ENCODE measurements at regions not wholly inside any gene's neighbourhood (a gene's known extent, or its start where the extent isn't known, plus 50 kb on each side); places are given as distances from the start of the nearest gene placed in this dataset.

- DNase-seq (ENCODE audit: extremely low spot score, insufficient read length, low read depth) (no peak), FAIRE-seq (no peak)
Observed at GRCh38 chr4:149923736-149924135, 108.1 kb upstream of the IQCM start.

- FAIRE-seq, result no peak
Observed at GRCh38 chr4:149927514-149927913, 111.9 kb upstream of the IQCM start.

GRCh38 chr4:149928507-149928906 lies 112.9 kb upstream of the IQCM start:
- DNase-seq (ENCODE audit: extremely low spot score, insufficient read length, low read depth) (no peak), FAIRE-seq (no peak)

More at GRCh38 chr4:149927514-149927913, 111.9 kb upstream of the IQCM start:
- no peak for DNase-seq (ENCODE audit: extremely low spot score, insufficient read length, low read depth)

- no peak for DNase-seq (ENCODE audit: extremely low spot score, insufficient read length, low read depth)
- no peak for FAIRE-seq
Observed at GRCh38 chr4:149931431-149931830, 115.8 kb upstream of the IQCM start.

GRCh38 chr4:149932188-149932587 lies 116.5 kb upstream of the IQCM start:
- FAIRE-seq (no peak), DNase-seq (ENCODE audit: extremely low spot score, insufficient read length, low read depth) (no peak)

DNA sequence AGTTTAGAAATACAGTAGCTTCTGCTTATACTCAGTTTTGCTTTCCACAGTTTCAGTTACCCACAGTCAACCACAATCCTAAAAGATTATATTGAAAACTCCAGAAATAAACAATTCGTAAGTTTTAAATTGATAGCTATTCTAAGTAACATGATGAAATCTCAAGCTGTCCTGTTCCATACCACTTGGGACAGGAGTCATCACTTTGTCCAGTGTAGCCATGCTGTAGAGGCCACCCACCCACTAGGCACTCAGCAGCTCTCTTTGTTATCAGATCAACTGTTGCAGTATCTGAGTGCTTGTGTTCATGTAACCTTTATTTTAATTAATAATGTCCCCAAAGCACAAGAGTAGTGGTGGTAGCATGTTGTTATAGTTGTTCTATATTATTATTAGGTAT lies 117.5 kb upstream of the IQCM start:
- DNase-seq (ENCODE audit: extremely low spot score, insufficient read length, low read depth) (no peak), FAIRE-seq (no peak)

GRCh38 chr4:149933883-149934282 lies 118.2 kb upstream of the IQCM start:
- DNase-seq (ENCODE audit: extremely low spot score, insufficient read length, low read depth) (no peak), FAIRE-seq (no peak)

DNA sequence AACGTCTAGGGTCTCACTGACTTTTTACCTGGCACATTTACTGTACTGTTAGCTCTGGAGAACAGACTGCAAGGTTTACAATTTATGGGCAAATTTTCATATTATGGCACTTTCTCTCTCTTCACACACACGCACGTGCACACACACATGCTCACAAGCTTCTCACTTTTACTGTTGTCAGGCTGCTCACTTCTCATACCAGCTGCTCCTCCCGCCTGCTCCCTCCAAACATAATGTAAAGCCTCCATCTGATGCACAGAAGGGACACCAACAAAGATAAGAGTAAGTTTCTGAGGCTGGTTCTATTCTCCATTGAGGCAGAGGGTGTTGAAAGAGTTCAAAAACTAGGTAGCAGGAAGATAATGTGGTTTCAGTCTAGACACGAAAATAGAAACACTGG lies 128.9 kb upstream of the DCLK2 start:
- DNase-seq (ENCODE audit: extremely low spot score, insufficient read length, low read depth) (no peak), FAIRE-seq (no peak)

GRCh38 chr4:149951152-149951900 lies 126.9 kb upstream of the DCLK2 start:
- FAIRE-seq, result peak; percentile 5
- no peak for DNase-seq (ENCODE audit: extremely low spot score, insufficient read length, low read depth)

- DNase-seq (ENCODE audit: extremely low spot score, insufficient read length, low read depth), result no peak
- FAIRE-seq, result no peak
Observed at GRCh38 chr4:149952101-149952500, 126.1 kb upstream of the DCLK2 start.

GRCh38 chr4:149952716-149953115 lies 125.5 kb upstream of the DCLK2 start:
- FAIRE-seq, result no peak

DNA sequence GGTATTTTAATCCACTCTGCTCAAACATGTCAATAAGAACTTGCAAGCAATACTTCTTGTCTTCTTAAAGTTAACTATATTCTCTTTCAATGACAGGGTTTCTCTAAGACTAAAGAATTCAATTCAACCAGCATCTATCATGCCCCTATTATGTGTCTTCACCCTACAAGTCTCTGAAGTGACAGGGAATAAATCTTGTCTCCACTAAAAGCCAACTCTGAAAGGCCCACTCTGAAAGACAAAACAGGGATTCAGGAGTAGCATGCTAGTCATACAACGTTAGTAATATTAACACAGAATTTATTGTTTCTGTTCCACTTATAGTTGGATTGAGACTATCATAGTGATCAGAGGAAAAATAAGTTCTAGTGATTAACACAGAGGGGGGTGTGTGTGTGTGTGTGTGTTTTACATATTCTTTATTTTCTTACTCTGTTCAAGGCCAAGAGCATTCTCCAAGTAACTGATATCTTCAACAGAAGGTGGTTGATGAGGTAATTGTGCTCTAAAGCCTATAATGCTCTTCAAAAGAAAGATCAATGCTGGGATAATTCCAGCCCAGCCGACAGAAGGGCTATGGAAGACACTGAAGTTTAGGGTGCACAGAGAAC lies 122.4 kb upstream of the DCLK2 start:
- no peak for FAIRE-seq
- DNase-seq (ENCODE audit: extremely low spot score, insufficient read length, low read depth), result no peak

More at GRCh38 chr4:149952716-149953115, 125.5 kb upstream of the DCLK2 start:
- no peak for DNase-seq (ENCODE audit: extremely low spot score, insufficient read length, low read depth)

- no peak for FAIRE-seq
- DNase-seq (ENCODE audit: extremely low spot score, insufficient read length, low read depth), result no peak
Observed at GRCh38 chr4:149956678-149957077, 121.6 kb upstream of the DCLK2 start.

DNA sequence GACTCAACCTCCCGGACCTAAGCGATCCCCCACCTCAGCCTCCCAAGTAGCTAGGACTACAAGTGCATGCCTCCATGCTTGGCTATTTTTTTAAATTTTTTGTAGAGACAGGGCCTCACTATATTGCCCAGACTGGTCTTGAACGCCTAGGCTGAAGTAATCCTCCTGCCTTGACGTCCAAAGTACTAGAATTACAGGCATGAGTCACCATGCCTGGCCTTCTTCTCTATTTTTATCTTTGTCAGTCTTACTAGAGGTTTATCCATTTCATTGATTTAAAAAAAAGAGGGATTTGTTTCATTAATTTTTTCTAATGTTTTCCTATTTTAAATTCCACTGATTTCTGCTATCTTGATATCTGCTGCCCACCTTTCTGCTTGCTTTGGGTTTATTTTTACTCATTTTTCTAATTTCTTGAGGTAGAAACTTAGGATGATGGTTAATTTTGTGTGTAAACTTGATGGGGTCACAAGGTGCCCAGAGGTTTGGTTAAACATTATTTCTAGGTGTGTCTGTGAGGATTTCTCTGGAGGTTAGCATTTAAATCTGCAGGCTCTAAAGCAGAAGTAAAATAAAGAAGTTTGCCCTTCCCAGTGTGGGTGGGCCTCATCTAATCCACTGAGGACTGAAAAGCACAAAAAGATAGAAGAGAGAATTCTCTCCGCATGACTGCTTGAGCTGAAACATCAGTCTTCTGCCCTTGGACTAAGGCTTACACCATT lies 116.2 kb upstream of the DCLK2 start:
- FAIRE-seq (no peak), DNase-seq (ENCODE audit: extremely low spot score, insufficient read length, low read depth) (no peak)

DNA sequence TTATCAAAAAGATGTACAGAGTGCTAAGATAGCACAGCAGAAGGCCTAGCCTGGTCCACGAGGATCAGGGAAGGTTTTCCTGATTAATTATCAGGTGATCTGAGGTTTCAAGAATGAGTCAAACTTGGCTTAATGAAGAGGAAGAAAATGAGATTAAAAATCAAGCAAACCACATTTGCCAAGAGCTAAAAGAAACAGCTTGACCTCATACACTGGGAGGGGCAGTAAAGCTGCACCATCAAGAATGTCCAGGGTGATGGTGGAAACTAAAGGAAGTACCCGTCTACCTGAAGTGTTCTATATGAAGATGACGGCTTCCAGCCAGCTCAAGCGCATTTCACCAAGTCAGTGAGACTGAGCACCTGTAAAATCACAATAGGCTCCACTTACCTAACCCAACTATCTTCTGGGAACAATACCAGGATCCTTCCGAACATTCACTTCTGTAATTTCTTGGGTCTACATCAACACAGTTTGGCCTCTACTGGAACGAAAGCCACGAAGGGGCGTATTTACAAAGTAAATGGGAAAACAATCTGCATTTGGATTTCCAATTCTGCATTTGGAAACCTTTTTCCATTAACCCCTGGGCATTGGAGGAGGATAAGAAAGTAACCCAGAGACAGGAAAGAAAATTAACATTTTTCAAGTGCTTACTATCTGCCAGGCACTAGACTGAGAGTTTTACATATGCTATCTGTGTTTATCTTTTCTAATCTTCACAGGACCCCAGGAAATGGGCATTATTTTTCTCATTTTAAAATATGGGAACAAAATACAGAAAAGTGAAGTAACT lies 114.0 kb upstream of the DCLK2 start:
- FAIRE-seq (no peak), DNase-seq (ENCODE audit: extremely low spot score, insufficient read length, low read depth) (no peak)

GRCh38 chr4:149965206-149965605 lies 113.0 kb upstream of the DCLK2 start:
- FAIRE-seq (no peak), DNase-seq (ENCODE audit: extremely low spot score, insufficient read length, low read depth) (no peak)

DNA sequence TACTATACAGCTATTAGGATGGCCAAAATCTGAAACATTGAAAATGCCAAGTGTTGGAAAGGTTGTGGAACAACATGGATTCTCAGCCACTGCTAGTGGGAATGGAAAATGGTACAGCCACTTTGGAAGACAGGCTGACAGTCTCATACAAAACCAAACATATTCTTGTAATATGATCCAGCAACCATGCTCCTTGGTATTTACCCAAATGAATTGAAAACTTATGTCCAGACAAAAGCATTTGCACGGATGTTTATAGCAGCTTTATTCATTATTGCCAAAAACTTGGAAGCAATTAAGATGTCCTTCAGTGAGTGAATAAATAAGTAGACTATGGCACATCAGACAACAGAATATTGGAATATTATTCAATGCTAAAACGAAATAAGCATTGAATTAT lies 105.8 kb upstream of the DCLK2 start:
- no peak for DNase-seq (ENCODE audit: extremely low spot score, insufficient read length, low read depth)
- FAIRE-seq, result no peak

DNA sequence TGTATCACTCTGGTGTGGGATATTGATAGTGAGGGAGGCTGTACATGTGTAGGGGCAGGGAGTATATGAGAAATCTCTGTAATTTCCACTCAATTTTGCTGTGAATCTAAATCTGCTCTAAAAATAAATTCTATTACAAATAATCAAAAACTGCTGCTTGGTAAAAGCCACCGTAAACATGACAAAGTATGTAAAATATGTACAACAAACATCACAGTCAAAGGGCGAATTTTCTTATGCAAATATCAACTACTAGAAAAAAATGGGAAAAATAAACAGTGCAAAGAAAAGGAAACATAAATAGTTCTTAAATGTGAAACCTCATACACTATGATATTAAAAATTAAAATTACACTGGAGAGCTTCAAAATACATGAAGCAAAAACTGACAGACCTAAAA lies 105.1 kb upstream of the DCLK2 start:
- DNase-seq (ENCODE audit: extremely low spot score, insufficient read length, low read depth), result no peak

DNA sequence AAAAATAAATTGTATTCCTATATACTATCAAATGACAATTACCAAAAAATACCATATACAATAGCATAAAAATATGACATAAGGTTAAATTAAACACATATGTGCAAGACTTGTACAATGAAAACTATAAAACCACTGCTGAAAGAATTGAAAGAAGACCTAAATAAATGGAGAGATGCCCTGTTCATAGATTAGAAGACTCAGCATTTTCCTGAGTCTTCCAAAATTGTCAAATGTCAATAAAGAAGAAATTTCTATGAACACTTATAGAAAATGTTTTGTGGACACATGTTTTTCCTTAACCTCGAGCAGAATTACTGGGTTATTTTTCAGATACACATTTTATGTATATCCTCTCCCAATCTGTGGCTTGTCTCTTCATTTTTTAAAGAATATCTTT lies 103.1 kb upstream of the DCLK2 start:
- DNase-seq (ENCODE audit: extremely low spot score, insufficient read length, low read depth), result no peak
- FAIRE-seq, result no peak

More for the DNA sequence above, 105.1 kb upstream of the DCLK2 start:
- no peak for FAIRE-seq

GRCh38 chr4:149980121-149980682 lies 98.0 kb upstream of the DCLK2 start:
- no peak for DNase-seq (ENCODE audit: extremely low spot score, insufficient read length, low read depth)
- FAIRE-seq, result peak; percentile 18

All from GM18507 (cell line).